GM21367 (cell line): ENCODE measurements at regions not wholly inside any gene's neighbourhood (a gene's known extent, or its start where the extent isn't known, plus 50 kb on each side); places are given as distances from the start of the nearest gene placed in this dataset.

Experiments
- ATAC-seq: cut with Tn5 transposase; IDR thresholded peaks from one replicate; pipeline ENCODE4 v1.9.1; 2021; ENCODE audit not compliant: unreplicated experiment

DNA sequence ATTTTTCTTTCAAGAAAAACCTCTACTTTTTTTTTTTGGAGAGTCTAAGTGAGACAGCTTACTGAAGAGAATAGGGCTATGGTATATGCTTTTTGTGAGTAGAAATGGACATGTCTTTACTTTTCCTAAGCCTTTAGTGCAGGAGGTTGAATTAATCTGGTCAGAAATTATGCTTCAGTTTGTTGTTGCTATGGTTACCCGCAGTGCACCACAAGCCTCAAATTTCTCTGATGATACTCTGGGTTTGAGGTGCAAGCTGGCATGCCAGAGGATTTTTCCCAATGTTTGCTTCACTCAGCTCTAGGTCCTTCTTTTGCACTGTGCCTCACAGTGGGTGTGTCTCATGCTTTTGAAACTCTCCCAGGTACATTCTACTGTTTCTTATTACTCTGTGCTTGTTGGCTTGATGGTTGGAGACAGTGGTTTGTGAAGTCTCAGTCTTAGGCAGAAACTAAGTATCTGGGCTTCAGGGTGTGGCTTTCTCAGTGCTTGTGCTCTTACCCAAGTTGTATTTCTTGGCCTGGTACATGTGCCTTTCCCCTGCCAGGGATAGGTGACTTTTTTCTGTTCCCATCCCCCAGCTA lies 278.3 kb downstream of the RBM43 start:
- no peak for ATAC-seq

DNA sequence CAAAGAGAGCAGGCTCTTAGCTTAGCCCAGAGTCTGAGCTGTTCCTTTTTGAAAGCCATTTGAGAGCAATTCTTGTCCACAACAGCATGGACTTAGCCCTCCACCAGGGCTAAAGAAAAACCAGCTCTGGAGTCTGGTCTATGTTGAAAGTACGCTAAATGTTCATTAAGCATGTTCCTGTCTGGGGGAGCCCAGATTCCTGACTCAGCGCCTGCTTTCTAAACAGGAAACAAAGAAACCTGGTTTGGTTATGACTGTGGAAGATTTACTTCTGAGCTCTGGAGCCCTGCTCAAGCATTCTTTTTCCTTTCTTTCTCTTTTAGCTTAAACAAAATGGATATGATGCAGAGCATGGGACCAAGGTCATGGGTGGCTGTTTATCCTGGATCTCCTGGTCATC lies 279.8 kb downstream of the RBM43 start:
- no peak for ATAC-seq

DNA sequence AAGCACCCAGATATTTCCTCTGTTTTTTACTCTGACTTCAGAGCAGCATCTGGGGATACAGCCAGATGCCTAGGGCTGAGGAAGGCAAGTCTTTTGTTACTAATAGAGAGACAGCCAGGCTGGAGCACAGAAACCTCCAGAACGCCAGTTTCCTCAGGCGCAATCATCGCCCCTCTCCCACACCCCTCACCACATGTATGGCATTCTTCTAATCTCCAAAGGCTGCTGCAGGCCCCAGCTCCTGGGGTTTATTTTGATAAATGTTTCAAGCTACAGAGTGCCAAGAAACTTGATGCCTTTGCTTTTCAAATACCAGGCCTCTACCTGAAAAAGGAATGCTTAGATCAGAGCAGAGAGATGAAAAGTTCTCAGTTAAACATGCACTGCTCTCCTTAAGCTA lies 283.6 kb downstream of the RBM43 start:
- no peak for ATAC-seq

DNA sequence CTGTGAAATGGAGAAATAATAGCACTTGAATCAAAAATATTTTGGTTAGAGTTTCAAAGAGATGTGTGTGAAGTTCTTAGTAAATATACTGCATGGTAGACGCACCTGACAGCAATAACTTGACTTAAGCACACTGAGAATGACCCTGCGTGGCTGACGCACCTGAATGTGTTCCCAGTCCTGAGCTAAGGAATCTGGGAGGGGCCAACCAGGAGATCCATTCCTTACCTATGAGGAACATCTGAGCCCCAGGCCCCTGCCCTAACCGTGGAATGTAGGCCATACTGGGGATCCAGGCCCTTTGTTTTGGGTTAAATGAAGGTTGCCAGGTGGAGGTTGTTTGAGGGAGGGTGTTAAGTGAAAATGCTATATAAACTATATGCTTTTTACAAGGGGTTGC lies 284.4 kb downstream of the RBM43 start:
- ATAC-seq = no peak

DNA sequence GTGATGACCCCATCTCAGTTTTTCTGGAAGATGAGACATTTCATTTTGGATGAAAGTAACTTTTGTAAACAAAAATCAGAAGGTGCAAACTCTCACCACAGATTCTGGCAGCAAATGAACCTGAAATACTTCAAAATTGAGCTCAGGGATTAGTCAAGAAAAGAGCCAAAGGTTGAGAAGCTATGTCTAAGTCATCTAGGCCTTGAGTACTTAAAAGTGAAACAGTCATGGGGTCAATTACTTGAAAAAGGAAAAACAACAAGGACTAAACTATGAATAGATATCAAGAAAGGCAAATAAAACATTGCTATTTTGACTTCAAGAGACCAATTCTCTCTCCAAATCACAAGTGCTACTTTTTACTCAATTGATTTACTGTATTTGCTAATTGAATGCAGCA lies 285.1 kb downstream of the RBM43 start:
- ATAC-seq = no peak

DNA sequence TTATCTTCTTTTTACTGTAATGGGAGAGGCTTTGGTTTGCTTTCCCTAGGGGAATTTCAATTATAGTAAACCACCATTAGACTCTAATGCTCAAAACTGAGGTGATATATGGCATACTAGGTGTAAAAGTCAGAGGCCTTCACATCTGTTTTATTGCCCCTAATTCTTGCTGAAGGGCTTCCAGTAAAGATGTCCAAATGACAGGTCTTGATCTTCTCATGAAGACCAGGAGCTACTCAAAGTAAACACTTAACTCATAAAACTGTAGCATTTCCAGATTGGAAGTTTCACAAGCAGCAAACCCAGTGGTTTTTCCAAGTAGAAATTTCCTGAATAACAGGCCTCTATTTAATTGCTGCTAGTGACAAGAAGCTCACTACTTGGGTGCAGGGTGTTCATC lies 286.8 kb downstream of the RBM43 start:
- ATAC-seq = no peak

DNA sequence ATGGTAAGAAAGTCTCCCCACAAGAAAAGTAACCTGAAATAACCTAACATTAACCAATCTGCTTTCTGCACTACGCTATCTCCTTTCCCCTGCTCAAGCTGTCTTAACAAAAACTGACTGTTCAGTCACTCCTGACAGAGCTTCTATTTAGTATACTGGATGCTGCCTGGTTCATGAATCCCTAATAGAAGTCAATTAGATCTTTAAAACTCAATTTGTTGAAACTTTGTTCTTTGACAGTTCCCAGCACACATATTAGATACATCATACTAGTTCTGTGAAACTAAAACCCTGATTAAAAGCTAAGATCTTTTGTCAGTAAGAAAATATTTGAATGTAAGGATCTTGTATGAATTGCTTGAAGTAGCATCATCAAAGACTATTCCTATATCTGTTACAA lies 287.4 kb downstream of the RBM43 start:
- ATAC-seq = no peak

DNA sequence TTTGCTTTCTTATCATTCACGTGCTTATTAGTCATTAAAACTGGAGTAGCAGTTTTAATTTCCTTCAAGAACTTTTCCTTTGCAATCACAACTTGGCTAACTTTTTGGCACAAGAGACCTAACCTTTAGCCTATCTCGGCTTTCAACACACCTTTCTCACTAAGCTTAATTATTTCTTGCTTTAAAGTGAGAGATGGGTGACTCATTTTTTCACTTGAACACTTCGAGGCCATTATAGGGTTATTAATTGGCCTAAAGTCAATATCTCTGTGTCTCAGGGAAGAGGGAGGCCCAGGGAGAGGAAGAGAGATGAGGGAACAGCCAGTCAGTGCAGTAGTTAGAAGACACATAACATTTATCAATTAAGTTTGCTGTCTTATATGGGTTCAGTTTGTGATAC lies 289.8 kb downstream of the RBM43 start:
- no peak for ATAC-seq

DNA sequence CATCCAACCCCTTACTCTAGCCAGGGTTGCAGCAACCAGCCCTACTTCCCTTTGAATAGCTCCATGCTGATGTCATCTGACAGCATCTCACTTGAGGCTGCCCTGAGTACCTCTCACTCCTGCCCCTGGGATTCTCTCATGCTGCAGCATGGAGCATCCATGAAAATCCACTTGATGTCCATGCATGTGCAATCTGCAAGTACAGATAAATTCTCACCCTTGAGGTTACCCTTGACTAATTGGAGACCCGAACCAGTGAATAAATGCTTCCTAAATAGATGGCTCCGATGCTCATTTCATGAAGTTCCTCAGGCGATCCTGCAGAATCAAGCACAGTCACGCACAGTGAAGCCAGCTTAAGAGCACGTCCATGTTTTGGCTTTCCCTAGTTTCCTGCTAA lies 298.3 kb downstream of the RBM43 start:
- ATAC-seq = no peak

DNA sequence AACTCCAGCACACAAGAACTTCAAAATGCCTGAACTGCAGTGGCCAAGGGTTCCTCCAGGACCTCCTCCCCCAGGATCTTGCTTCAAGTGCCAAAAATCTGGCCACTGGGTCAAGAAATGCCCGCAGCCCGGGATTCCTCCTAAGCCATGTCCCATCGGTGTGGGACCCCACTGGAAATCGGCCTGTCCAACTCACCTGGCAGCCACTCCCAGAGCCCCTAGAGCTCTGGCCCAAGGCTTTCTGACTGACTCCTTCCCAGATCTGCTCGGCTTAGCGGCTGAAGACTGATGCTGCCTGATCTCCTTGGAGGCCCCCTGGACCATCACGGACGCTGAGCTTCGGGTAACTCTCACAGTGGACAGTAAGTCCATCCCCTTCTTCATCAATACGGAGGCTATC lies 306.4 kb downstream of the RBM43 start:
- no peak for ATAC-seq

DNA sequence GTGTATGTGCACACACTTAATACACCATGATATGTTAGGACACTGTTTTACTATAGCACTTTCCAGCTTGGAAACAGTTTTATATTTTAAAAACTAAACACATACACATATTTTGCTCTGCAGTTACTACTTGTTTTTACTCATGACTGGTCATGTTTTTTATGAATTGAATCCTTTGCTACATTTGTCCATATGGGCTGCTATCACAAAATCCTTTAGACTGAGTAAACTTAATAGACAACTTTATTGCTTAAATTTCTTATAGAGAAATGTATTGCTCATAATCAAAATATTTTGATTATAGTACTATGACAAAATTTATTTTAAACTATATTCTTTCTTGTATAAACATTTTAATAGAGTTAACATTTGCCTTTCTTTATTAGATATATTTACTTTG lies 314.8 kb downstream of the RBM43 start:
- ATAC-seq = no peak

DNA sequence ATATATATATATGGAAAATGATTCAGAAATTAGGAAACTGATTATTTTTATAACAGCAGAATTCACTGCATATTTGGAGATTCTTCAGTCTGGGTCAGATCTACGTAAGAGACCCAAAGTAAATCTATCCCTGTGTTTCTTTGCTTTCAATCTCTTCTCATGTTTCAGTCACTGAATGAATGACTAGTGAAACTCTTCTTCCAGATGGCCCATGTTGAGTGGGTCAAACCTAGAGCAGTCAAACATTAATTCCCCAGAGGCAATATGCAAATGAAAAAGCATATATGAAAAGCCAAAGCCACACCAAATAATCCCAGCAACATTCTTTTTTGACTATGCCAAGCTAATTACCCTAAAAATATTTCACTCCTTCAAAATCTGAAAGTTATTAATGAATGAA lies 317.3 kb downstream of the RBM43 start:
- ATAC-seq = no peak

DNA sequence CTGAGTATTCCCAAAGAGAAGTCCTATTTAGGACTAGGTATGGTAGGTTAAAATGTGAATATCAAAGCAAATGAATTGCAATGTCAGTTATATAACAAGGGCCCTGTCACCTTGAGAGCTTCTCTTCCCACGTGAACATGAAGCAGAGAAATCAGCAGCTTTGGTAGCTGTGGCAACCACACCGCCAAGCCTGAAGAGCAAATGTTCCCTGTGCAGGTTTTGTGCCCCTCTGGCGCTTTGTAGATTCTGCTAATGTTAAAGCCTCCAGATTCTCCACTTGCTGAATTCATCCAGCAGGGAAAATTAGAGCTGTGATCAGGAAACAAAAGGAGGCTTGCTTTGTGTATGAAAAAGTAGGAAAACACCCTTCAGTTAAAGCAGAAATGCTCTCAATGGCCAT lies 322.6 kb downstream of the RBM43 start:
- no peak for ATAC-seq

DNA sequence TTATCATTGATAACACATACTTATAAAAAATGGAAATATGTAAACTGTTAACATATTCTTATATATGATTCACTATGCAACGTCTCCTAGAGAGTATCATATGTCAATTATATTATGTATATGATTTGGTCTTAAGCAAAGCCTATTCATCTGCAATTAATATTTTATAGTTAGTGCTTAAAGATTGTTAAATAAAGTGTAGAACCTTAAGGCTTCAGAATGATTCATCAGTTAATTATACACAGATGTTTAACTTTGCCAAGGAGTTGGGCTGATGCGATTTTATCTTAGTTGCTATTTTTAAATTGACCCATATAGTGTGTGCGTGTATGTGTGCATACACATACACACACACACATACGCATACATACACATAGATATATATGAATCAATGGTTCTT lies 323.1 kb downstream of the RBM43 start:
- ATAC-seq = no peak

DNA sequence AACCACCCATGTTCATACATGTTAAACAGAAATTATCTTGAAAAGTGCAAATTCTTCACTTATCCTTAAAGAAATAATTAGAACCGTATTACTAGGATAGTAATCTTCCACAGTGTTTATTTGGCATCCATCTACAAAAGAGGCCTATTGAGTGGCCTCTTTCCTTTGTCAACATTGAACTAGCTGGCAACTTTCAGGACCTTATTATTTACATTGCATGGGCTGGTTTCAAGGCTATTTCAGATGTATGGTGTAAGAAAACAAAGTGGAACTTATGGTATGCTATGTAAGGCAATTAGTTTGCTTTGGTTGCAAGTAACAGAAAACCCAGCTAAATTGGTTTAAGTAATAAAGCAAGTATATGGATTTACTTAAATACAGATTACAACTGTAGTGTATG lies 324.6 kb downstream of the RBM43 start:
- ATAC-seq = no peak

DNA sequence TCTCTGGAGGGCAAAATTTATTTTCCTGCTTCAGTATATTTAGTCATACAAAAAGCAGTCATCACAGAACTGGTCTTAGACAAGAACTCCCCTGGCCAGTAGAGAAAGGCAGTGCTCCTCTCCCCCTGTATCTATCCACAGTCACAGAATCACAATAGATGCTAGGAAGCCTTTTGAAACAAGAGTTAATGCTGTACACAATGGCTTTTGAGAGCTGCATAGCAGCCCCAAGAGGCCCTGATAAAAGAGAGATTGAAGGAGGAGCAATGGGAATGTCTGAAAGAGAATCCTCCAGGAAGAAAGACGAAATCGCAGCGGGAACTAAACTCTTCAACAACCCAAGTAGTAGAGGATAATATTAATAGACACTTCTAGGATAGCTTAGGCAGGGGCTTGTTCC lies 330.2 kb downstream of the RBM43 start:
- ATAC-seq = no peak

DNA sequence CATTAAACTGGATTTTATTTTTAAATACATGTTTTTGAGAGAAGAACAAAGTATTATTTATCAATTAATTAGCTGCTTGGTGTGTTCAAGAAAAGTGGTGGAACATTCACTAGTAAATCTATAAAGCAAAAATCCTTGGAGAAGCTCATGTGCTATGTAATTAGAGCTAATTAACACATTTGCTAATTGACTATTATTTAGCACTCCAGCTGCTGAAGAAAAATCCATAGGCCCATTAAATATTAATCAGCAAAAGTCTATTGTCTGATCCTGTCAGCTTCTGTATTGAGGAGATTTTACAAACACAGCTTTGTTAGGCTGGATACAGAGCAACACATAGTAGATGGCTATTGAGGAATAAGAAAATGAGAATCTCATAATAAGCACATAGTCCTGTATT lies 336.1 kb downstream of the RBM43 start:
- no peak for ATAC-seq

DNA sequence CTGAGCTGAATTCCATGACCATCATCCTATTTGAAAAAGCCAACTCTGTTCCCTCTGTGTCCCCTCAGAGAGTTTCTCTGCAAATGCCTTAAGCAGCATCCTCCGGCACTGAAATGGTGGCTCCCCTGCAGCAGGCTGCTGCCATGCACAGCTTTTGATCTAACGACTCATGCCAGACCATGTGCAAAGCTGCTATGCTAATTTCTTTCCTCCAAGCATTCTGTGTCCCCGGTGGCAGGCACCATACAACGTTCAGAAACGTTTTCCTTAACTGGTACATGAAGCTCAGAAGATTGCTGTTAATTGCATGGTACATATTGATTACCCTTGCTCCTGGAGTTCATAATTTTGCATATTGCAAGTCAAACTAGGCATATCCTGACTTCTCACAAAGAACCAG lies 336.8 kb downstream of the RBM43 start:
- no peak for ATAC-seq

DNA sequence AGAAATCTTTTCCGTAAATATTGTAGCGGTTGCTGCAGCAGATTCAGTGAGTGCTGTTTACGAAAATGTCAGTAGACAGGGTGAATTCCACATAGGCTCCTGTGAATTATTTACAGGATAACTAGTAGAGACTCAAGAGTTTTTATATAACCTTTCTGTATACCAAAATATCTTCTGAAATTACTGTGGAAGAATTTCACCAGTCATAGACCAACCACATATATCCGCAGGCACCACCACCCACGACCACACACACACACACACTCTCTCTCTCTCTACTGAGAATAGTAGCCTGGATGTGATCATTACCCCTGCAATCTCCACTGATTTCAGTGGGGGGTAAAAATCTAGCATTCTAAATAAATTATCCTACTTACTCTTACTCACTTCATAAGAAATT lies 341.8 kb downstream of the RBM43 start:
- no peak for ATAC-seq

DNA sequence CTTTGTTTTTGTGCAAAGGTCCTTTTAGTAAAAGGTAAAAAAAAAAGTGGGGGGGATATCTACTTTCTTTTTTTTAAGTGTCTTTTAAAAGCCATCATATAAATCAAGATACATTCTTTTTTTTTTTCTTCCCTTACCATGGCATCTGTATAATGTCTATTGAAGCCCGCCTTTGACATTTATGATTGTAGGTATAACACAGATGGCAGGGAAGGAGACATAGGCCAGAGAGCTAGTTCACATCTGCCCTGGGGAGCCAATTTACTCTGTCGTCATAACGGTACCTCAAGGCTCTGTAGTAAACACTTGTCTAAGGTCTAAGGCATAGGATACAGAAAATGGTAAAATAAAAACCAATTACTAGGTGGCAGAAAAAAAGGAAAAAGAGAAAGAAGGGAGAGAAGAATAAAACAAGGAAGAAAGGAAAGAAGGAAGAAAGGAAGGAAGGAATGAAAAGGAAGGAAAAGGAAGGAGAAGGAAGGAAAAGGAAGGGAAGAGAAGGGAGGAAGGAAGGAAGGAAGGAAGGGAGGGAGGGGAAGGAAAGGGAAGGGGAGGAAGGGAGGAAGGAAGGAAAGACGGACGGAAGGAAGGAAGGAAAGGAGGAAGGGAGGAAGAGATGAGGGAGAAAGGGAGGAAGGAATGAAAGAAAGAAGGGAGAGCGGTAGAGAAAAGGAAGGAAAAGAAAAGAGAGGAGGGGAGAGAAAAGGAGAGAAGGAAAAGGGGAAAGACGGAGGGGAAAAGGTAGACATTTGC lies 343.5 kb downstream of the RBM43 start:
- no peak for ATAC-seq

DNA sequence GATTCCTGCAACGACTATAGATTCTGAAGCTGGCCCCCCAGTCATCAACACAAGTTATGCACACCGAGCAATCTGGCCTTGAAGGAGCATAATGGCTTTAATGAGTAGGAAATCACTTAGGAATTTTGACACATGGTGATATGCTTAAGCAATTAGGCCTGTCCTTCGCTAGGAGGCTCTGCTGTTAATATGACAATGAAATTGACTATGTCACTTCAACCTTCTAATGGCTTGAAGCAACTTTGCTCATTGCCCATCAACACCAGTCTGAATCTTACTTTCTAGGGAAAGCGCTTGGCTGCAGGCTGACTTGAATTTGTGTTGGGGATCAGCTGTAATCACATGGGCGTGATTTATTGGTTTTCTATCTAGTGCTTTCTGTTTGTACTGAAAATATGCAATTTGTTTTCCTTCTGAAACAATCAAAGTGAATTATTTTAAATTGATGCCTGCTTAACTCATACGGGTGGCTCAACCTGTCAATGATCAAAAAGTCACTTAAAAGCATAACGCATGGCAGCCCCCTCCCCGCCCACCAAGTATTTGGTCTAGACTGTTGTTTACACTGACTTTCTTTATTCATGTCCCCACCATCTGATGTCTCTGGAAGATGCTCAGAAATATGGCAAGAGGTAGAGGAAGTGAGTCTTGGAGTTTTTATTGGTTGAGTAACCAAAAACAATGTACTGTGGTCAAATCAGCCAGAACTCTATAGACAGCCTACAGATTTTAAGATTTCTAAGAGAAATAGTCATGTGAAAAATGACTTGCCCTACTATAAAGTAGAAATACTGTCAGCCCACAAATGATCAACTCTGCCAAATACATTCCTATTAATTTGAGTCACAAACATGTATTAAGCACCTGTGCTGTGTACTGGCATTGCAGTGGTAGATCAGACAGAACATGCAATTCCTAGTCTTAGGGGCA lies 344.9 kb downstream of the RBM43 start:
- ATAC-seq = no peak

DNA sequence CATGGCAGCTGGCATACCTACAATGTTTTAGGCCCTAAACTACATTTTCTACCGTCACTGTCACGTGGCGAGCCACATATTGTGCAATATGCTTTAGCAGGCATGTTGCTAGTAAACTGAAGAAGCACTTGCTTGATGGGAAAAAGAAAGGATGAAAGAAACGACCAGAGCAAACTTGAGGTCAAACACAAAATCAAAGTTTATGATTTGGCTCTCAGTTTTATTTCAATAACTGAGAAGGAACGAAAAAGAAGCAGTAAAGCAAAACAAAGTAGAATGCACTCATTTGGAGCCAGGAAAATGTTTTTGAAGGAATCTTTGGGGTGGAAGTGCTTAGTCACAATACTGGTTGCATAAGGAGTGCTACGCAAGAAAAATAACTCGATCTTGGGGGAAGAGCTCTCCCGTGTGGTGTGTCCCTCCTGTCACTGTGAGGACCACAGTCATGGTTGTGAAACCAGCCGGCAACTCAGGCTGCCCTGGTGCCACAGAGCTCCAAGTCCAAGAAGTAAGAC lies 349.8 kb downstream of the RBM43 start:
- ATAC-seq = no peak
